MM.1S (cell line): ENCODE measurements at regions not wholly inside any gene's neighbourhood (a gene's known extent, or its start where the extent isn't known, plus 50 kb on each side); places are given as distances from the start of the nearest gene placed in this dataset.

Source experiments
- EZH2phosphoT487 ChIP-seq: fragments of 300-600 bp; sonication (generic); IDR thresholded peaks from 2 replicates; pipeline ENCODE4 v1.6.1; 2018; ENCODE audit warnings: antibody characterized with exemption, low read length
- TF ChIP-seq, protein P1 (sequence below): fragments of 300-600 bp; sonication (generic); IDR thresholded peaks from 2 replicates; pipeline ENCODE4 v1.5.1; 2016; ENCODE audit warnings: antibody characterized with exemption, low read length, mixed read lengths

DNA sequence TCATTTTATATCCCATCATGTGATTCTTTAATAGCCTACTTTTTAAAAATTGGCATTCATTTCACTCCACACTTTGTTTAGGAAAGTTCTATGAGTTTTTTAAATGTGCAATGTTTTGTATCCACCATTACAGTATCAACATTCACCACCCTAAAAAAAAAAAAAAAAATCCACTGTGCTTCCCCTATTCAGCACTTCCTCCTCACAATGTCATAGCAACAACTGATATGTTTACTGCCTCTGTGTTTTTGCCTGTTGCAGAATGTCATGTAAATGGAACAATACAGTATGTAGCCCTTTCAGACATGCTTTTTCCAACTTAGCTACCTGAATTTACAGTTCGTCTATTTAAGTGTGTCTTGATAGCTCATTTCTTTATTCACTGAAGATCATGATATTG lies 754.2 kb downstream of the FAM181B start:
- TF ChIP-seq, protein P1, sequence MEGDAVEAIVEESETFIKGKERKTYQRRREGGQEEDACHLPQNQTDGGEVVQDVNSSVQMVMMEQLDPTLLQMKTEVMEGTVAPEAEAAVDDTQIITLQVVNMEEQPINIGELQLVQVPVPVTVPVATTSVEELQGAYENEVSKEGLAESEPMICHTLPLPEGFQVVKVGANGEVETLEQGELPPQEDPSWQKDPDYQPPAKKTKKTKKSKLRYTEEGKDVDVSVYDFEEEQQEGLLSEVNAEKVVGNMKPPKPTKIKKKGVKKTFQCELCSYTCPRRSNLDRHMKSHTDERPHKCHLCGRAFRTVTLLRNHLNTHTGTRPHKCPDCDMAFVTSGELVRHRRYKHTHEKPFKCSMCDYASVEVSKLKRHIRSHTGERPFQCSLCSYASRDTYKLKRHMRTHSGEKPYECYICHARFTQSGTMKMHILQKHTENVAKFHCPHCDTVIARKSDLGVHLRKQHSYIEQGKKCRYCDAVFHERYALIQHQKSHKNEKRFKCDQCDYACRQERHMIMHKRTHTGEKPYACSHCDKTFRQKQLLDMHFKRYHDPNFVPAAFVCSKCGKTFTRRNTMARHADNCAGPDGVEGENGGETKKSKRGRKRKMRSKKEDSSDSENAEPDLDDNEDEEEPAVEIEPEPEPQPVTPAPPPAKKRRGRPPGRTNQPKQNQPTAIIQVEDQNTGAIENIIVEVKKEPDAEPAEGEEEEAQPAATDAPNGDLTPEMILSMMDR, result no peak
- TF ChIP-seq EZH2phosphoT487, result no peak
